MM.1S (cell line): ENCODE measurements at regions not wholly inside any gene's neighbourhood (a gene's known extent, or its start where the extent isn't known, plus 50 kb on each side); places are given as distances from the start of the nearest gene placed in this dataset.

Experiments used
- DNase-seq: peaks from one replicate; pipeline ENCODE4 v3.0.0-alpha.2; 2015
- H2AFZ ChIP-seq: fragments of 300-600 bp; sonication (generic); 2 replicates; pipeline ENCODE4 v1.6.0; 2016; ENCODE audit warnings: antibody characterized with exemption, low read length
- H3F3A ChIP-seq: fragments of 300-600 bp; sonication (generic); 2 replicates; pipeline ENCODE4 v1.6.1; 2016; ENCODE audit warnings: mild to moderate bottlenecking, antibody characterized with exemption, low read length, moderate library complexity, mixed read lengths; ENCODE audit not compliant: insufficient read depth
- H3K27ac ChIP-seq: fragments of 300-600 bp; sonication (generic); 2 replicates; pipeline ENCODE4 v1.5.1; 2016; ENCODE audit warnings: mild to moderate bottlenecking, low read length
- H3K27me3 ChIP-seq: fragments of 300-600 bp; sonication (generic); replicated peaks from 2 replicates; pipeline ENCODE4 v1.6.0; 2016; ENCODE audit warnings: low read length; ENCODE audit not compliant: insufficient read depth
- H3K36me3 ChIP-seq: fragments of 300-600 bp; sonication (generic); replicated peaks from 2 replicates; pipeline ENCODE4 v1.6.1; 2016; ENCODE audit warnings: mild to moderate bottlenecking, low read length, mixed read lengths; ENCODE audit not compliant: insufficient read depth
- H3K4me1 ChIP-seq: fragments of 300-600 bp; sonication (generic); 2 replicates; pipeline ENCODE4 v1.6.1; 2016; ENCODE audit warnings: low read length, mixed read lengths
- H3K4me2 ChIP-seq: fragments of 300-600 bp; sonication (generic); 2 replicates; pipeline ENCODE4 v1.6.0; 2016; ENCODE audit warnings: low read depth, low read length
- H3K4me3 ChIP-seq: fragments of 300-600 bp; sonication (generic); 2 replicates; pipeline ENCODE4 v1.5.1; 2016; ENCODE audit warnings: low read length, mixed read lengths
- H3K79me2 ChIP-seq: fragments of 300-600 bp; sonication (generic); 2 replicates; pipeline ENCODE4 v1.6.1; 2016; ENCODE audit warnings: mixed run types, low read length, mixed read lengths
- H3K9ac ChIP-seq: fragments of 300-600 bp; sonication (generic); 2 replicates; pipeline ENCODE4 v1.6.1; 2016; ENCODE audit warnings: low read length, mixed read lengths
- H3K9me2 ChIP-seq: fragments of 300-600 bp; sonication (generic); replicated peaks from 2 replicates; pipeline ENCODE4 v1.6.1; 2016; ENCODE audit warnings: mild to moderate bottlenecking, low read length, mixed read lengths; ENCODE audit not compliant: insufficient read depth
- H3K9me3 ChIP-seq: fragments of 300-600 bp; sonication (generic); replicated peaks from 2 replicates; pipeline ENCODE4 v1.6.1; 2016; ENCODE audit warnings: mild to moderate bottlenecking, low read length, mixed read lengths; ENCODE audit not compliant: insufficient read depth
- H4K20me1 ChIP-seq: fragments of 300-600 bp; sonication (generic); 2 replicates; pipeline ENCODE4 v1.6.1; 2016; ENCODE audit warnings: mild to moderate bottlenecking, low read length, moderate library complexity, mixed read lengths; ENCODE audit not compliant: insufficient read depth
- CTCF ChIP-seq: fragments of 300-600 bp; sonication (generic); IDR thresholded peaks from 2 replicates; pipeline ENCODE4 v1.5.1; 2016; ENCODE audit warnings: antibody characterized with exemption, low read length, mixed read lengths
- EZH2 ChIP-seq: fragments of 300-600 bp; sonication (generic); optimal IDR thresholded peaks from 2 replicates; pipeline ENCODE3; 2017; ENCODE audit warnings: low read depth, mild to moderate bottlenecking, antibody characterized with exemption, low read length, mixed read lengths
- EZH2phosphoT487 ChIP-seq: fragments of 300-600 bp; sonication (generic); IDR thresholded peaks from 2 replicates; pipeline ENCODE4 v1.6.1; 2018; ENCODE audit warnings: antibody characterized with exemption, low read length

DNA sequence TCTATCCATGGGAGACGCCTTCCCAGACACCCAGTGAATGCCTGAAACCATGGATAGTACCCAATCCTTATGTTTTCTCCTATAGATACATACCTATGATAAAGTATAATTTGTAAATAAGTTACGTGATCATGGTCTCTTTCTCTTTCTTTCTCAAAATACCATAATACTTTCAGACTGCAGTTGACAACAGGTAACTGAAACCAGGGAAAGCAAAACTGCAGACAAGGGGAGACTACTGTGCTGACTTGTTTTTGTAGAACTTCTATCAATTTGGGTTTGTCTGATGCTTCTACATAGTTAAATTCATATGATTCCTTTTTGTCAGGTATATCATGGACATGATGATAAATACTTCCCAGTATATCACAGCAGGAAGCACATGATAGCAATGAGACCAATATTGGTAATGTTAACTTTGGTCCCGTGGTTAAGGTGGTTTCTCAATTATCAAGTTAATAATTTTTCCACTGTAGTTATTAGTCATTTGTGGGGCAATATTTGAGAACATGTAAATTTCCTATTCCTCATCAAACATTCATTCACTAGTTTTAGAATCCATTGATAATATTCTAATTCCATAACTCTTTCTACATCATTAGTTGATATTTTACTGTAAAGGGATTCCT lies 298.0 kb upstream of the TET2 start:
- H2AFZ ChIP-seq: no peak overlapping the region
- H3K9me3 ChIP-seq: no peaks in the 10 kb centered on the region
- no peak overlapping the region for H3K27ac ChIP-seq
- H3K9me2 ChIP-seq: no peaks in the 10 kb centered on the region
- H3K79me2 ChIP-seq: no peaks in the 10 kb centered on the region
- no peaks in the 10 kb centered on the region for H3K36me3 ChIP-seq
- TF ChIP-seq EZH2 (no peak), EZH2phosphoT487 (no peak), CTCF (no peak)
- DNase-seq: no peak
- no peaks in the 10 kb centered on the region for H3K4me1 ChIP-seq
- H3F3A ChIP-seq: no peaks in the 10 kb centered on the region
- no peak overlapping the region for H3K9ac ChIP-seq
- H3K27me3 ChIP-seq: no peaks in the 10 kb centered on the region
- no peaks in the 10 kb centered on the region for H4K20me1 ChIP-seq
- no peak overlapping the region for H3K4me2 ChIP-seq
- no peak overlapping the region for H3K4me3 ChIP-seq

- TF ChIP-seq EZH2 (no peak), EZH2phosphoT487 (no peak), CTCF (no peak)
- Histone ChIP-seq H3K4me1 (no peaks in the 10 kb centered on the region), H4K20me1 (no peaks in the 10 kb centered on the region), H3K4me3 (no peak overlapping the region), H3K36me3 (no peaks in the 10 kb centered on the region), H3K79me2 (no peaks in the 10 kb centered on the region), H3K4me2 (no peak overlapping the region), H3F3A (no peaks in the 10 kb centered on the region), H2AFZ (no peak overlapping the region), H3K27me3 (no peaks in the 10 kb centered on the region), H3K9me3 (no peaks in the 10 kb centered on the region), H3K9me2 (no peaks in the 10 kb centered on the region), H3K9ac (no peak overlapping the region), H3K27ac (no peak overlapping the region)
- DNase-seq: no peak
These were observed 287.0 kb upstream of the TET2 start for GRCh38 chr4:104859601-104860237.

GRCh38 chr4:104860238-104861123 lies 286.2 kb upstream of the TET2 start:
- no peak overlapping the region for H3K4me3 ChIP-seq
- H3F3A ChIP-seq: no peaks in the 10 kb centered on the region
- no peaks in the 10 kb centered on the region for H3K4me1 ChIP-seq
- no peak overlapping the region for H2AFZ ChIP-seq
- H3K9me3 ChIP-seq: no peaks in the 10 kb centered on the region
- TF ChIP-seq CTCF: peak; percentile 90
- TF ChIP-seq EZH2: no peak
- TF ChIP-seq EZH2phosphoT487: no peak
- H3K27me3 ChIP-seq: no peaks in the 10 kb centered on the region
- no peaks in the 10 kb centered on the region for H4K20me1 ChIP-seq
- H3K79me2 ChIP-seq: no peaks in the 10 kb centered on the region
- H3K36me3 ChIP-seq: no peaks in the 10 kb centered on the region
- DNase-seq: peak; percentile 82
- no peak overlapping the region for H3K9ac ChIP-seq
- no peaks in the 10 kb centered on the region for H3K9me2 ChIP-seq
- no peak overlapping the region for H3K4me2 ChIP-seq
- H3K27ac ChIP-seq: no peak overlapping the region
